BJ (cell line): ENCODE measurements at regions not wholly inside any gene's neighbourhood (a gene's known extent, or its start where the extent isn't known, plus 50 kb on each side); places are given as distances from the start of the nearest gene placed in this dataset.
A peak's percentile ranks its signal among the peaks of the same experiment; 100 is the strongest.

Experiments used
- CTCF ChIA-PET: fragments of 350-600 bp; formaldehyde crosslinking; extraction: SDS; loops from one replicate; lab custom pipeline; 2021; ENCODE audit warnings: antibody characterized with exemption, inconsistent platforms; lab: Yijun Ruan, JAX
- POLR2A ChIA-PET: fragments of 300-600 bp; sonication (Branson Sonifier 250); formaldehyde crosslinking; extraction: SDS; loops from one replicate; lab custom pipeline; 2021; ENCODE audit warnings: antibody characterized with exemption; lab: Charles Lee
- DNase-seq: peaks from one replicate; pipeline ENCODE4 v3.0.0-alpha.2; 2011; ENCODE audit warnings: low read depth
- H3K27me3 ChIP-seq: 2 replicates; pipeline ENCODE4 v1.6.0; 2011; ENCODE audit warnings: low read length; ENCODE audit not compliant: control insufficient read depth, insufficient read depth
- H3K36me3 ChIP-seq: 2 replicates; pipeline ENCODE4 v1.5.1; 2011; ENCODE audit warnings: low read length; ENCODE audit not compliant: control insufficient read depth, insufficient read depth
- H3K4me3 ChIP-seq: 2 replicates; pipeline ENCODE4 v1.5.1; 2011; ENCODE audit warnings: low read depth, mild to moderate bottlenecking, control low read depth, low read length
- CTCF ChIP-seq: IDR thresholded peaks from 2 replicates; pipeline ENCODE4 v1.5.1; 2011; ENCODE audit warnings: low read depth, mild to moderate bottlenecking, control low read depth, inconsistent platforms, low read length, moderate library complexity; ENCODE audit not compliant: insufficient read depth

DNA sequence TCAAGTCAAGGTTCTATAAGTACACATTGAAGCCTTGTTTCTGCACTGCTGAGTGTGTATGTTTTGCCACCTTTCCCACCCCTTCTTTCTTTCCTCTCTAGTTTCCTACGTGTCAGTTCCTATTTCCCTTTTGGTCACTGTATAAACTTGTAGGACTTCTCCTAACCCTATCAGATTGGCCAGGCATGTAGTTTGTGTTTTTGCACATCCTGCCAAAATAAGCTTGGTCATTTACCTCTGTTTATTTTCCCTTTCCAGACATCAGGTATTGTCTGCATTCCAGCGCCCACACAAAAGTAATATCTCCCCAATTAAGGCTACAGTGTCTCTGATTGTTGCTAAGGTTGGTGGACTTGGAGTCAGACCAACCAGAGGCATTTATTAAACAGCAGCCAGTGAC lies 252.9 kb upstream of the MPDZ start:
- Histone ChIP-seq H3K36me3 (no peaks in the 10 kb centered on the region), H3K27me3 (no peaks in the 10 kb centered on the region), H3K4me3 (no peak overlapping the region)
- POLR2A ChIA-PET: no interaction called here
- CTCF ChIA-PET: no interaction called here
- DNase-seq: no peak
- TF ChIP-seq CTCF: no peak

GRCh38 chr9:13529321-13530104 lies 250.0 kb upstream of the MPDZ start:
- Histone ChIP-seq H3K27me3 (no peaks in the 10 kb centered on the region), H3K4me3 (no peak overlapping the region), H3K36me3 (no peaks in the 10 kb centered on the region)
- POLR2A ChIA-PET: no interaction called here
- DNase-seq: no peak
- no peak for TF ChIP-seq CTCF
- CTCF ChIA-PET: no interaction called here

DNA sequence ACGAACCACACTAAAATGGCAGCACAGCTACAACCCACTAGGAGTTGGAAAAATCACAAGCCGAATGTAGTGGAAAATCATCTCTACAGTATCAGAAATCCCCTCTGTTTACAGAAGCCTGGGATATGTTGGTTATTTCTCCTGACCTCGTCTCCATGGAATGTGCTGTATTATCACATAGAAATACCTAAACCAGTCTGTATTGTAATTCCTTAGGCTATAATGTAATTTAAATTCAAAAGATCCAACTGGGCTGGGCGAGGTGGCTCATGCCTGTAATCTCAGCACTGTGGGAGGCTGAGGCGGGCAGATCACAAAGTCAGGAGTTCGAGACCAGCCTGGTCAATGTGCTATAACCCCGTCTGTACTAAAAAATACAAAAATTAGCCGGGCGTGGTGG lies 244.8 kb upstream of the MPDZ start:
- CTCF ChIA-PET: no interaction called here
- DNase-seq: no peak
- TF ChIP-seq CTCF: no peak

DNA sequence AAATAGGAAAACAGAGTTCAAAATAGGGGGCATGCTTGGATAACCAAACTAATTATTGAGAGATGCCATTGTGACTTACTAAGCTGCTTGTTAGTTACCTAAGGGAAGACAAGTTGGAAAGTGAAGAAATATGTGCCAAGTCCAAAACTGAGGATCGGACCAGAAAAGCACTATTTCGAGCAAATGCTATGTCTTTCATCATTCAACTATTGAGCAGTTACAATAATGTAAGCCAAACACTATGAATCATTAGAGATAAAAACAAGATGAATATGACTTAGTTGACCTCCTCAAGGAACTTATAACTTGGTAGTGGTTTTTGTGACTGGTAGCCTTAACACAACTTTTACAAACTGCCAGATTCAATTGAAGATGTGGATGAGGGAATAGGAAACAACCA lies 240.6 kb upstream of the MPDZ start:
- TF ChIP-seq CTCF: no peak
- no peaks in the 10 kb centered on the region for H3K27me3 ChIP-seq
- no peak overlapping the region for H3K4me3 ChIP-seq
- ChIA-PET POLR2A (no interaction called here), CTCF (no interaction called here)
- DNase-seq: no peak
- H3K36me3 ChIP-seq: no peaks in the 10 kb centered on the region

More for the DNA sequence above, 244.8 kb upstream of the MPDZ start:
- Histone ChIP-seq H3K36me3 (no peaks in the 10 kb centered on the region), H3K4me3 (no peak overlapping the region), H3K27me3 (no peaks in the 10 kb centered on the region)
- POLR2A ChIA-PET: no interaction called here

- Histone ChIP-seq H3K36me3 (no peaks in the 10 kb centered on the region), H3K27me3 (no peaks in the 10 kb centered on the region), H3K4me3 (no peak overlapping the region)
- ChIA-PET CTCF (no interaction called here), POLR2A (no interaction called here)
- TF ChIP-seq CTCF: no peak
- peak; percentile 6 for DNase-seq
These were observed 234.4 kb upstream of the MPDZ start for GRCh38 chr9:13513716-13514444.
